Endothelial cell of umbilical vein (primary cell): ENCODE measurements at regions not wholly inside any gene's neighbourhood (a gene's known extent, or its start where the extent isn't known, plus 50 kb on each side); places are given as distances from the start of the nearest gene placed in this dataset.

Source experiments
- BruUV-seq: library from RNA; stranded (reverse); fragments of 400-500 nt; replicated peaks from 2 replicates; lab custom pipeline; 2021; lab: Mats Ljungman, UMichigan
- CTCF ChIA-PET: fragments of 300-600, 350-600 bp; sonication (Branson Sonifier 250); formaldehyde crosslinking; loops from one replicate; lab custom pipeline; 2021; ENCODE audit warnings: antibody characterized with exemption, inconsistent platforms; lab: Charles Lee
- POLR2A ChIA-PET: fragments of 300-600, 350-600 bp; sonication (Branson Sonifier 250); formaldehyde crosslinking; loops from one replicate; lab custom pipeline; 2021; ENCODE audit warnings: antibody characterized with exemption, inconsistent platforms; lab: Charles Lee
- DNase-seq: peaks from one replicate; pipeline ENCODE4 v3.0.0-alpha.2; 2011; ENCODE audit warnings: low read depth, low spot score
- FAIRE-seq: peaks from 2 replicates; lab custom pipeline; 2011; peaks lifted over from hg19 to GRCh38; lab: Jason Lieb, UNC
- H2AFZ ChIP-seq: 2 replicates; pipeline ENCODE4 v1.6.0; 2012; ENCODE audit warnings: low read depth, low read length, control low read depth, inconsistent platforms
- H3K27ac ChIP-seq: 2 replicates; pipeline ENCODE4 v1.5.1; 2011; ENCODE audit warnings: low read depth, mild to moderate bottlenecking, control low read depth, low read length, moderate library complexity; ENCODE audit not compliant: insufficient read depth
- H3K27me3 ChIP-seq, 2 experiments: 2 replicates each; pipeline versions ENCODE4 v1.6.0 to v1.6.1; 2011; ENCODE audit warnings: low read length in 2 of 2, mixed read lengths in 1 of 2; ENCODE audit not compliant: control insufficient read depth in 2 of 2, insufficient read depth in 2 of 2
- H3K36me3 ChIP-seq, 2 experiments: 2 replicates in 1 of 2; 3 replicates in 1 of 2; pipeline ENCODE4 v1.5.1; 2011; ENCODE audit warnings: low read length in 2 of 2, mild to moderate bottlenecking in 1 of 2, moderate library complexity in 1 of 2; ENCODE audit not compliant: control insufficient read depth in 2 of 2, insufficient read depth in 2 of 2; ENCODE audit errors: extremely low read depth in 1 of 2
- H3K4me1 ChIP-seq: 3 replicates; pipeline ENCODE4 v1.5.1; 2011; ENCODE audit warnings: mild to moderate bottlenecking, low read length; ENCODE audit not compliant: control insufficient read depth, insufficient read depth; ENCODE audit errors: extremely low read depth
- H3K4me2 ChIP-seq: 2 replicates; pipeline ENCODE4 v1.6.1; 2011; ENCODE audit warnings: low read length, control low read depth, mixed read lengths; ENCODE audit not compliant: insufficient read depth
- H3K4me3 ChIP-seq, 3 experiments: fragments of 200-600 bp in 1 of 3; sonication (generic), shearing (Covaris generic) in 1 of 3; replicated peaks in 1 of 3; 2 replicates each; pipeline ENCODE4 v1.5.1; 2011 to 2016; ENCODE audit warnings: control low read depth in 3 of 3, low read length in 3 of 3, mild to moderate bottlenecking in 2 of 3, inconsistent platforms in 1 of 3, low read depth in 1 of 3, moderate library complexity in 1 of 3; ENCODE audit not compliant: insufficient read depth in 1 of 3
- H3K79me2 ChIP-seq: 2 replicates; pipeline ENCODE4 v1.6.0; 2012; ENCODE audit warnings: low read length, inconsistent platforms; ENCODE audit not compliant: control insufficient read depth, insufficient read depth
- H3K9ac ChIP-seq: replicated peaks from 2 replicates; pipeline ENCODE3; 2011; ENCODE audit warnings: low read length, control low read depth; ENCODE audit not compliant: insufficient read depth; ENCODE audit errors: extremely low read depth
- H3K9me1 ChIP-seq: replicated peaks from 3 replicates; pipeline ENCODE4 v1.6.0; 2011; ENCODE audit warnings: mild to moderate bottlenecking, low read length; ENCODE audit not compliant: control insufficient read depth, insufficient read depth; ENCODE audit errors: extremely low read depth
- H3K9me3 ChIP-seq: replicated peaks from 2 replicates; pipeline ENCODE4 v1.5.1; 2012; ENCODE audit warnings: low read length, inconsistent platforms; ENCODE audit not compliant: control insufficient read depth, insufficient read depth
- H4K20me1 ChIP-seq: replicated peaks from 2 replicates; pipeline ENCODE3; 2011; ENCODE audit warnings: mild to moderate bottlenecking, low read length; ENCODE audit not compliant: control insufficient read depth, insufficient read depth; ENCODE audit errors: extremely low read depth
- EZH2 ChIP-seq: IDR thresholded peaks from 2 replicates; pipeline ENCODE4 v1.6.1; 2012; ENCODE audit warnings: borderline replicate concordance, low read depth, mild to moderate bottlenecking, moderate library complexity, low read length, inconsistent platforms; ENCODE audit not compliant: severe bottlenecking
- FOS ChIP-seq: IDR thresholded peaks from 2 replicates; pipeline ENCODE4 v1.6.1; 2011; ENCODE audit warnings: mild to moderate bottlenecking, low read length, moderate library complexity, borderline replicate concordance; ENCODE audit not compliant: insufficient read depth
- GATA2 ChIP-seq: IDR thresholded peaks from 2 replicates; pipeline ENCODE4 v1.7.0; 2011; ENCODE audit warnings: low read depth, mild to moderate bottlenecking, moderate library complexity, mixed read lengths, low read length; ENCODE audit not compliant: insufficient read length, insufficient read depth
- JUN ChIP-seq: IDR thresholded peaks from 2 replicates; pipeline ENCODE4 v1.6.1; 2011; ENCODE audit warnings: borderline replicate concordance, low read depth; ENCODE audit not compliant: insufficient read length, insufficient read depth
- MAX ChIP-seq: IDR thresholded peaks from 2 replicates; pipeline ENCODE4 v1.6.1; 2011; ENCODE audit not compliant: insufficient read depth, insufficient read length
- MYC ChIP-seq: IDR thresholded peaks from one replicate; pipeline ENCODE4 v1.6.1; 2011; ENCODE audit warnings: mild to moderate bottlenecking, low read depth, low read length
- POLR2A ChIP-seq: IDR thresholded peaks from 2 replicates; pipeline ENCODE4 v1.6.1; 2012; ENCODE audit warnings: low read depth, mild to moderate bottlenecking, control low read depth, low read length
- POLR2AphosphoS5 ChIP-seq: IDR thresholded peaks from 2 replicates; pipeline ENCODE4 v1.6.1; 2012; ENCODE audit warnings: low read depth, mild to moderate bottlenecking, control low read depth, low read length, moderate library complexity; ENCODE audit not compliant: insufficient read depth
- dilution Hi-C: fragments of 300-500 bp; cut with MboI; formaldehyde crosslinking; loops from one replicate; pipeline ENCODE4 v1.15.0; 2019; ENCODE audit warnings: low sequenced_read_pairs; ENCODE audit not compliant: extremely low pct_ligation_motif_present
- intact Hi-C: fragments of 100-400 bp; cut with micrococcal nuclease; formaldehyde crosslinking; loops from one replicate; pipeline ENCODE4 v1.10.0; 2022
- TF ChIP-seq, protein P1 (sequence below), 2 donors: IDR thresholded peaks; 1 replicate in 1 of 2; 2 replicates in 1 of 2; pipeline ENCODE4 v1.5.1; 2011; ENCODE audit warnings: low read length in 2 of 2, mild to moderate bottlenecking in 2 of 2, moderate library complexity in 2 of 2, control low read depth in 1 of 2, inconsistent platforms in 1 of 2, low read depth in 1 of 2; ENCODE audit not compliant: insufficient read depth in 1 of 2; ENCODE audit errors: extremely low read depth in 1 of 2

DNA sequence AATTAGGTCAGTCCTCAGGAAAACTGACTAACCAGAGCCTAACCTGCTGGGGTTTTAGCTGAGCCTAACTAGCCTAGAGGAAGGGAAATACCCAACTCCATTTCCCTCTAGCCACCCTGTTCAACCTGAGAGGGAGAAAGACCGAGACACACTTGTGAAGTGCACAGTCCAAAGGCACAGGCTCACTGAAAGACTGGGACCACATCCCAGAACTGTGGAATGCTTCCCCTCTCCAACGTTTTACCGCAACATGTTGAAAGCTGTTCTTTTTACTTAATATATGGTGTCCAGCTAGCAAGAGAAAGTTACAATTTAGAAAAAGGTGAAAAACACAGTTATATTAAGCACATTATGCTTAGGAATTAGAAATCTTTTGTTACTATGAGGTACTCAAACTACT lies 76.8 kb upstream of the SIMC1 start:
- dilution Hi-C loops = no loop called here
- ChIA-PET CTCF (no interaction called here), POLR2A (no interaction called here)
- no peaks in the 10 kb centered on the region for H3K79me2 ChIP-seq
- no TSS peak for BruUV-seq
- FAIRE-seq (no peak), DNase-seq (no peak)
- H3K27me3 ChIP-seq = peaks cover 0 to 2% of the 10 kb centered on the region in 2 experiments
- TF ChIP-seq EZH2 (no peak), FOS (no peak), POLR2AphosphoS5 (no peak), POLR2A (no peak), MYC (no peak), JUN (no peak), GATA2 (no peak), MAX (no peak)
- TF ChIP-seq, protein P1, sequence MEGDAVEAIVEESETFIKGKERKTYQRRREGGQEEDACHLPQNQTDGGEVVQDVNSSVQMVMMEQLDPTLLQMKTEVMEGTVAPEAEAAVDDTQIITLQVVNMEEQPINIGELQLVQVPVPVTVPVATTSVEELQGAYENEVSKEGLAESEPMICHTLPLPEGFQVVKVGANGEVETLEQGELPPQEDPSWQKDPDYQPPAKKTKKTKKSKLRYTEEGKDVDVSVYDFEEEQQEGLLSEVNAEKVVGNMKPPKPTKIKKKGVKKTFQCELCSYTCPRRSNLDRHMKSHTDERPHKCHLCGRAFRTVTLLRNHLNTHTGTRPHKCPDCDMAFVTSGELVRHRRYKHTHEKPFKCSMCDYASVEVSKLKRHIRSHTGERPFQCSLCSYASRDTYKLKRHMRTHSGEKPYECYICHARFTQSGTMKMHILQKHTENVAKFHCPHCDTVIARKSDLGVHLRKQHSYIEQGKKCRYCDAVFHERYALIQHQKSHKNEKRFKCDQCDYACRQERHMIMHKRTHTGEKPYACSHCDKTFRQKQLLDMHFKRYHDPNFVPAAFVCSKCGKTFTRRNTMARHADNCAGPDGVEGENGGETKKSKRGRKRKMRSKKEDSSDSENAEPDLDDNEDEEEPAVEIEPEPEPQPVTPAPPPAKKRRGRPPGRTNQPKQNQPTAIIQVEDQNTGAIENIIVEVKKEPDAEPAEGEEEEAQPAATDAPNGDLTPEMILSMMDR (IDR thresholded peaks at IDR 0.05; ENCODE audit: extremely low read depth in 1 of 2, insufficient read depth in 1 of 2, low read depth in 1 of 2, low read length in 2 of 2) = no peak
- no peaks in the 10 kb centered on the region for H4K20me1 ChIP-seq
- no peak overlapping the region for H2AFZ ChIP-seq
- H3K9me1 ChIP-seq = no peaks in the 10 kb centered on the region
- intact Hi-C loops = no loop called here
- H3K9ac ChIP-seq = no peak overlapping the region
- H3K4me3 ChIP-seq = no peak overlapping the region
- H3K9me3 ChIP-seq = no peaks in the 10 kb centered on the region
- H3K4me2 ChIP-seq = no peak overlapping the region
- no peaks in the 10 kb centered on the region for H3K36me3 ChIP-seq
- no peak overlapping the region for H3K27ac ChIP-seq
- H3K4me1 ChIP-seq = no peaks in the 10 kb centered on the region
